ENCODE measurements at regions not wholly inside any gene's neighbourhood (a gene's known extent, or its start where the extent isn't known, plus 50 kb on each side); places are given as distances from the start of the nearest gene placed in this dataset.

- TF ChIP-seq CTCF (IDR thresholded peaks at IDR 0.05) = no peak
- TF ChIP-seq POLR2A (IDR thresholded peaks at IDR 0.05) = no peak
Observed at GRCh38 chr4:117654079-117654478, 380.2 kb upstream of the NDST3 start.
